GM23338 (cell line): ENCODE measurements at regions not wholly inside any gene's neighbourhood (a gene's known extent, or its start where the extent isn't known, plus 50 kb on each side); places are given as distances from the start of the nearest gene placed in this dataset.

Experiments used
- ATAC-seq: fragments of 200-7000 bp; cut with Tn5 transposase; 3 replicates; pipeline ENCODE4 v1.9.1; 2020
- DNase-seq: peaks from one replicate; pipeline ENCODE4 v3.0.0-alpha.2; 2015; ENCODE audit warnings: low spot score
- H2AFZ ChIP-seq: fragments of 200-600 bp; sonication (generic); 2 replicates; pipeline ENCODE4 v1.8.0; 2016; ENCODE audit warnings: antibody characterized with exemption, mild to moderate bottlenecking, moderate library complexity
- H3F3A ChIP-seq: fragments of 200-600 bp; sonication (generic); replicated peaks from 2 replicates; pipeline ENCODE4 v1.8.0; 2017; ENCODE audit warnings: antibody characterized with exemption, mixed run types, low read depth
- H3K27ac ChIP-seq: fragments of 200-600 bp; sonication (generic); 2 replicates; pipeline ENCODE4 v1.6.1; 2016; ENCODE audit warnings: low read depth
- H3K27me3 ChIP-seq: fragments of 200-600 bp; sonication (generic); 2 replicates; pipeline ENCODE4 v1.8.0; 2016; ENCODE audit warnings: mild to moderate bottlenecking, mixed run types, moderate library complexity; ENCODE audit not compliant: insufficient read depth
- H3K36me3 ChIP-seq: fragments of 200-600 bp; sonication (generic); 2 replicates; pipeline ENCODE4 v1.8.0; 2016; ENCODE audit warnings: mild to moderate bottlenecking; ENCODE audit not compliant: insufficient read depth
- H3K4me1 ChIP-seq: fragments of 200-600 bp; sonication (generic); 2 replicates; pipeline ENCODE4 v1.8.0; 2016; ENCODE audit warnings: mild to moderate bottlenecking, moderate library complexity; ENCODE audit not compliant: insufficient read depth
- H3K4me2 ChIP-seq: fragments of 200-600 bp; sonication (generic); 2 replicates; pipeline ENCODE4 v1.7.1; 2017; ENCODE audit warnings: mixed run types
- H3K4me3 ChIP-seq: fragments of 200-600 bp; sonication (generic); 2 replicates; pipeline ENCODE4 v1.6.1; 2016; ENCODE audit warnings: mixed run types
- H3K79me2 ChIP-seq: fragments of 200-600 bp; sonication (generic); replicated peaks from 2 replicates; pipeline ENCODE4 v1.8.0; 2017; ENCODE audit warnings: mild to moderate bottlenecking; ENCODE audit not compliant: insufficient read depth
- H3K9me2 ChIP-seq: fragments of 200-600 bp; sonication (generic); 2 replicates; pipeline ENCODE4 v1.8.0; 2017; ENCODE audit not compliant: insufficient read depth
- H4K20me1 ChIP-seq: fragments of 200-600 bp; sonication (generic); replicated peaks from 2 replicates; pipeline ENCODE4 v1.8.0; 2017; ENCODE audit warnings: mild to moderate bottlenecking; ENCODE audit not compliant: insufficient read depth
- H3K27ac Mint-ChIP-seq: 2 replicates; pipeline ENCODE4 v1.8.0; 2020; ENCODE audit warnings: inconsistent platforms, mild to moderate bottlenecking, moderate library complexity, mixed read lengths
- H3K27me3 Mint-ChIP-seq: 3 replicates; pipeline ENCODE4 v1.8.0; 2022; ENCODE audit warnings: low read depth, mild to moderate bottlenecking, moderate library complexity, mixed read lengths, inconsistent platforms; ENCODE audit not compliant: insufficient read depth, poor library complexity
- H3K36me3 Mint-ChIP-seq: 3 replicates; pipeline ENCODE4 v1.8.0; 2021; ENCODE audit warnings: low read depth, mild to moderate bottlenecking, inconsistent platforms, moderate library complexity, mixed read lengths
- H3K4me1 Mint-ChIP-seq: 3 replicates; pipeline ENCODE4 v1.8.0; 2020; ENCODE audit warnings: mild to moderate bottlenecking, inconsistent platforms, mixed read lengths
- H3K4me3 Mint-ChIP-seq: 3 replicates; pipeline ENCODE4 v1.8.0; 2021; ENCODE audit warnings: moderate library complexity, mild to moderate bottlenecking, inconsistent platforms, mixed read lengths
- H3K9me3 Mint-ChIP-seq: 3 replicates; pipeline ENCODE4 v1.8.0; 2020; ENCODE audit warnings: moderate library complexity, mild to moderate bottlenecking, inconsistent platforms, mixed read lengths
- CREB1 ChIP-seq: fragments of 250-450 bp; sonication (Bioruptor Pico); IDR thresholded peaks from 2 replicates; pipeline ENCODE4 v1.5.0; 2020; ENCODE audit warnings: low read depth, mild to moderate bottlenecking, moderate library complexity
- CTCF ChIP-seq, 2 experiments: fragments of 200-600 bp in 1 of 2; sonication (generic) in 1 of 2; conservative IDR thresholded peaks; 2 replicates each; pipeline versions ENCODE4 v1.5.1 to v1.6.1; 2016 to 2017; ENCODE audit warnings: antibody characterized with exemption in 2 of 2, low read depth in 2 of 2, mild to moderate bottlenecking in 2 of 2, moderate library complexity in 1 of 2
- ETS1 ChIP-seq: IDR thresholded peaks from 2 replicates; pipeline ENCODE4 v1.6.1; 2016; ENCODE audit warnings: antibody characterized with exemption
- EZH2 ChIP-seq: fragments of 200-600 bp; sonication (generic); IDR thresholded peaks from one replicate; pipeline ENCODE4 v1.8.0; 2017; ENCODE audit warnings: antibody characterized with exemption, mild to moderate bottlenecking, low read depth; ENCODE audit not compliant: unreplicated experiment
- EZH2phosphoT487 ChIP-seq: fragments of 200-600 bp; sonication (generic); IDR thresholded peaks from one replicate; pipeline ENCODE4 v1.8.1; 2018; ENCODE audit warnings: antibody characterized with exemption; ENCODE audit not compliant: unreplicated experiment
- JUNB ChIP-seq: IDR thresholded peaks from one replicate; pipeline ENCODE4 v1.6.1; 2016; ENCODE audit warnings: antibody characterized with exemption; ENCODE audit not compliant: unreplicated experiment
- NANOG ChIP-seq: IDR thresholded peaks from 2 replicates; pipeline ENCODE4 v1.6.1; 2016; ENCODE audit warnings: antibody characterized with exemption, borderline replicate concordance
- POLR2AphosphoS5 ChIP-seq: IDR thresholded peaks from 2 replicates; pipeline ENCODE4 v1.6.1; 2016; ENCODE audit warnings: antibody characterized with exemption, low read depth
- REST ChIP-seq: IDR thresholded peaks from one replicate; pipeline ENCODE4 v1.6.1; 2018; ENCODE audit warnings: antibody characterized with exemption; ENCODE audit not compliant: unreplicated experiment
- STAT1 ChIP-seq: IDR thresholded peaks from one replicate; pipeline ENCODE4 v1.6.1; 2016; ENCODE audit warnings: antibody characterized with exemption; ENCODE audit not compliant: unreplicated experiment
- ZNF114 ChIP-seq: fragments of 250-450 bp; sonication (Bioruptor Pico); IDR thresholded peaks from 2 replicates; pipeline ENCODE4 v1.5.0; 2020; ENCODE audit warnings: mild to moderate bottlenecking, moderate library complexity
- ZNF331 ChIP-seq: fragments of 250-450 bp; sonication (Bioruptor Pico); IDR thresholded peaks from 2 replicates; pipeline ENCODE4 v1.5.0; 2020; ENCODE audit warnings: low read depth, mild to moderate bottlenecking, moderate library complexity
- ZNF462 ChIP-seq: fragments of 250-450 bp; sonication (Bioruptor Pico); IDR thresholded peaks from 2 replicates; pipeline ENCODE4 v1.5.0; 2020; ENCODE audit warnings: mild to moderate bottlenecking, moderate library complexity

- no peak overlapping the region for H3K4me3 Mint-ChIP-seq
- no peaks in the 10 kb centered on the region for H3K9me3 Mint-ChIP-seq
- Histone ChIP-seq H4K20me1 (no peaks in the 10 kb centered on the region), H3K27ac (no peak overlapping the region), H3K4me2 (no peak overlapping the region), H3K4me1 (peaks cover 28% of the 10 kb centered on the region), H2AFZ (no peak overlapping the region), H3F3A (no peaks in the 10 kb centered on the region), H3K9me2 (no peaks in the 10 kb centered on the region), H3K4me3 (no peak overlapping the region), H3K36me3 (no peaks in the 10 kb centered on the region), H3K79me2 (no peaks in the 10 kb centered on the region), H3K27me3 (no peaks in the 10 kb centered on the region)
- H3K36me3 Mint-ChIP-seq: no peaks in the 10 kb centered on the region
- H3K27ac Mint-ChIP-seq: no peak overlapping the region
- peaks cover 28% of the 10 kb centered on the region for H3K4me1 Mint-ChIP-seq
- ATAC-seq (no peak), DNase-seq (no peak)
- no peak for TF ChIP-seq POLR2AphosphoS5
- no peak for TF ChIP-seq ZNF114 (CRISPR knock-in tag)
- no peak for TF ChIP-seq EZH2
- TF ChIP-seq STAT1: no peak
- TF ChIP-seq CREB1 (CRISPR knock-in tag): no peak
- TF ChIP-seq JUNB: no peak
- TF ChIP-seq ETS1: no peak
- no peak for TF ChIP-seq ZNF462
- no peak for TF ChIP-seq ZNF331 (CRISPR knock-in tag)
- no peak for TF ChIP-seq EZH2phosphoT487
- no peak for TF ChIP-seq REST
- no peak for TF ChIP-seq NANOG
- no peak for TF ChIP-seq CTCF (conservative IDR thresholded peaks at IDR 0.05; ENCODE audit: low read depth in 2 of 2)
- no peaks in the 10 kb centered on the region for H3K27me3 Mint-ChIP-seq
These were observed 265.7 kb upstream of the CLEC14A start for GRCh38 chr14:38521591-38521990.
